ENCODE measurements at regions not wholly inside any gene's neighbourhood (a gene's known extent, or its start where the extent isn't known, plus 50 kb on each side); places are given as distances from the start of the nearest gene placed in this dataset.

- no peak for TF ChIP-seq CREB1 (IDR thresholded peaks at IDR 0.05; ENCODE audit: low read depth)
- no peak for TF ChIP-seq RAD21 (IDR thresholded peaks at IDR 0.05; ENCODE audit: low read depth)
- TF ChIP-seq EGR1 (IDR thresholded peaks at IDR 0.05) = no peak
- no peak for TF ChIP-seq TEAD4 (IDR thresholded peaks at IDR 0.05)
- TF ChIP-seq YY1 (IDR thresholded peaks at IDR 0.05; ENCODE audit: low read depth) = no peak
- no peak for TF ChIP-seq EP300 (IDR thresholded peaks at IDR 0.05; ENCODE audit: borderline replicate concordance)
- TF ChIP-seq FOXM1 (IDR thresholded peaks at IDR 0.05; ENCODE audit: borderline replicate concordance, low read depth) = no peak
- no peak for TF ChIP-seq TCF12 (IDR thresholded peaks at IDR 0.05; ENCODE audit: low read depth)
- TF ChIP-seq REST (IDR thresholded peaks at IDR 0.05; ENCODE audit: low read depth) = no peak
- TF ChIP-seq CEBPB (IDR thresholded peaks at IDR 0.05) = no peak
- TF ChIP-seq TAF1 (IDR thresholded peaks at IDR 0.05; ENCODE audit: low read depth) = no peak
- TF ChIP-seq USF1 (IDR thresholded peaks at IDR 0.05) = no peak
- TF ChIP-seq MAX (IDR thresholded peaks at IDR 0.05) = no peak
- TF ChIP-seq ZBTB7A (IDR thresholded peaks at IDR 0.05; ENCODE audit: low read depth) = no peak
- TF ChIP-seq NFIC (IDR thresholded peaks at IDR 0.05) = no peak
Observed at GRCh38 chr2:62343206-62343605, 147.3 kb downstream of the B3GNT2 start.

GRCh38 chr2:62340994-62341484, 145.1 kb downstream of the B3GNT2 start:
- TF ChIP-seq REST (IDR thresholded peaks at IDR 0.05; ENCODE audit: low read depth) (no peak), FOXM1 (IDR thresholded peaks at IDR 0.05; ENCODE audit: borderline replicate concordance, low read depth) (no peak), TEAD4 (IDR thresholded peaks at IDR 0.05) (no peak), ZBTB7A (IDR thresholded peaks at IDR 0.05; ENCODE audit: low read depth) (no peak), YY1 (IDR thresholded peaks at IDR 0.05; ENCODE audit: low read depth) (no peak), EP300 (IDR thresholded peaks at IDR 0.05; ENCODE audit: borderline replicate concordance) (no peak), CREB1 (IDR thresholded peaks at IDR 0.05; ENCODE audit: low read depth) (no peak), EGR1 (IDR thresholded peaks at IDR 0.05) (no peak), TCF12 (IDR thresholded peaks at IDR 0.05; ENCODE audit: low read depth) (no peak), MAX (IDR thresholded peaks at IDR 0.05) (no peak), CEBPB (IDR thresholded peaks at IDR 0.05) (no peak), USF1 (IDR thresholded peaks at IDR 0.05) (no peak)

- no peak for TF ChIP-seq MAX (IDR thresholded peaks at IDR 0.05)
- no peak for TF ChIP-seq TAF1 (IDR thresholded peaks at IDR 0.05; ENCODE audit: low read depth)
- TF ChIP-seq FOXM1 (IDR thresholded peaks at IDR 0.05; ENCODE audit: borderline replicate concordance, low read depth) = no peak
- TF ChIP-seq TCF12 (IDR thresholded peaks at IDR 0.05; ENCODE audit: low read depth) = no peak
- no peak for TF ChIP-seq ZBTB7A (IDR thresholded peaks at IDR 0.05; ENCODE audit: low read depth)
- no peak for TF ChIP-seq TEAD4 (IDR thresholded peaks at IDR 0.05)
- no peak for TF ChIP-seq RAD21 (IDR thresholded peaks at IDR 0.05; ENCODE audit: low read depth)
- TF ChIP-seq EGR1 (IDR thresholded peaks at IDR 0.05) = no peak
- no peak for TF ChIP-seq REST (IDR thresholded peaks at IDR 0.05; ENCODE audit: low read depth)
- TF ChIP-seq CEBPB (IDR thresholded peaks at IDR 0.05) = no peak
- TF ChIP-seq CREB1 (IDR thresholded peaks at IDR 0.05; ENCODE audit: low read depth) = no peak
- no peak for TF ChIP-seq NFIC (IDR thresholded peaks at IDR 0.05)
- TF ChIP-seq USF1 (IDR thresholded peaks at IDR 0.05) = no peak
- TF ChIP-seq EP300 (IDR thresholded peaks at IDR 0.05; ENCODE audit: borderline replicate concordance) = no peak
- no peak for TF ChIP-seq YY1 (IDR thresholded peaks at IDR 0.05; ENCODE audit: low read depth)
Observed at GRCh38 chr2:62339837-62340236, 143.9 kb downstream of the B3GNT2 start.
